NK-92 treated with Interleukin-12 subunit alpha and Interleukin-12 subunit beta, amount 100 ng/mL, for 24 hours (cell line): ENCODE measurements at regions not wholly inside any gene's neighbourhood (a gene's known extent, or its start where the extent isn't known, plus 50 kb on each side); places are given as distances from the start of the nearest gene placed in this dataset.

Experiments
- DNase-seq: peaks from one replicate; lab custom pipeline; 2025; lab: John Stamatoyannopoulos, UW

DNA sequence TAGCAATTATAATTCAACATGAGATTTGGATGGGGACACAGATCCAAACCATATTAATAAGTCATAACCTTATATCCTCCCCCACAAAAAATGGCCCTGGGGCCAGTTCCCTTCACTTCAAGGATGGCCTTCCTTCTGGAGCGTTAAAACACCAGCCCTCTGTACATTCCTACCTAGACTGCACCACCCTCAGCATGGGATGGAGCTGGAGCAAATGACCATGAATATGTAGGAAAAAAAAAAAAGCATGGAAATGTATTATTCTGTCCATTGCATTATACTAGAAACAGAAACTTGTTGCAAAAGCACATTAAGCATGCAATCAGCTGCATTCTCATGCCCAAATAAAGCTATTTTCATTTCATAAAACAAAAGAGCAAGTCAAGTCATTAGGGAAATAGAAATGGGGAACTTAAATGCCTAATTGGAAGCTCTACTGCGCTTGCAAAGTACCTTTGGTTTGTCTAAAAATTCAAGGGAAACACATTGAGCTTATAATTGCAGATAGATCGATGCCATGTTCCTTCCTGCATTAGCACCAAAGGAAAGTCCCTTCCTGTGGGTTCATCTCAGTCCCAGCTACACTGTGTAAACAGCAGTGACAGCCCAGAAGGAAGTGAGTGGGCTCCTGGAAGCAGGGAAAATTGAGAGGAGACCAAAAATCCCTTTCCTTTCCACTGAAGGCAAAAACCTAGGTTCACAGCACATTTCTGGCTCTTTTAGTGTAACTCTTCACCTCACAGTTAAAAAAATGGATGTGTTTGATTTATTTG lies 252.0 kb upstream of the KLHL29 start:
- DNase-seq = no peak

DNA sequence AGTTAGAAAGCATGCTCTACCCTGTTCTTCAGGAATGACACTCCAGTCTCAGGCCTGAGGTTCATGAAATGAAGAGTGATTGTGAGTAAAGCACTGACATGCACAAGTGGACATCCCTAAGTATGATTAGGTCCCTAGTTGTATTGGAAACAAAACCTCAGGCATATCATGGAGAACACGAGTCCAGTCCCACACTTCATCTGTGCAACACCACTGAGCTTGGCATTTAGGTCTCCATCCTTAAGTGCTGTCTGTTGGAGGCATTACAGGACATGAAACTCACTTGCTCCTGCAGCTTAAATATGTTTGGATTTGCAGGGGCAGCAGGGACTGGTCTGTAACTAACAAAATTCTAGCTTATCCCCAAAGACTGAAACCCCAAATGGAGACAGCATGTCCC lies 250.3 kb upstream of the KLHL29 start:
- no peak for DNase-seq

GRCh38 chr2:23135481-23136100 lies 249.4 kb upstream of the KLHL29 start:
- DNase-seq = no peak

GRCh38 chr2:23137166-23137565 lies 247.8 kb upstream of the KLHL29 start:
- no peak for DNase-seq

GRCh38 chr2:23138701-23139100 lies 246.3 kb upstream of the KLHL29 start:
- DNase-seq = no peak

DNA sequence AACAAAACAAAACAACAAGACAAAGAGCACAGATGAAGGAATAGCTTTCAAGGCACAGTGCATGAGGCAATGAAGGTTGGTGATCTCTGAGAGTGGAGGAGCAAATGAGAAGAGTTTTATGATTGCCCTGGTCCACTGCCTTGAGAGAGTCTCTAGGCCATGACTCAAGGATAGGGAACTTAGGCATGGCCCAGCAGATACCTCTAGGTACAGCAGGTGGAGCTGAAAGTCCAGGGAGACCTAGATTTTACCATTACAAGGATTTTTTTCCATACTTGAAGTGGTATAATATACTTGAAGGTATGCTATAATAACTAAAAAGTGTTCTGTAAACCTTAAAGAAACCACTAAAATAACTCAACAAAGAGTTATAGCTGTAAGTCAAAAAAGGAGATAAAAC lies 239.5 kb upstream of the KLHL29 start:
- DNase-seq = no peak

DNA sequence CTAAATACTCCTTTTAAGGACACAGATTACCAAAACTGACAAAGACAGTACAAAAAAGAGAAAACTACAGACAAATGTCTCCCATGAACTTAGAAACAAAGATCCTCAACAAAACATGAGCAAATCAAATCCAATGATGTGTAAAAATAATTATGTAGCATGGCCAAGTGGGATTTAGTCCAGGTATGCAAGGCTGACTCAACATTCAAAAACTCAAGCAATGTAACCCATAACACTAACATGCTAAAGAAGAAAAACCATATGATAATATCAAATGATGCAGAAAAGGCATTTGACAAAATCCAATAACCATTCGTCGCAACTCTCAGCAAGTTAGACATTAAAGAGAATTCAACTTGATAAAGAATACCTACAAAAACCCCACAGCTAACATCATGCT lies 239.0 kb upstream of the KLHL29 start:
- no peak for DNase-seq

DNA sequence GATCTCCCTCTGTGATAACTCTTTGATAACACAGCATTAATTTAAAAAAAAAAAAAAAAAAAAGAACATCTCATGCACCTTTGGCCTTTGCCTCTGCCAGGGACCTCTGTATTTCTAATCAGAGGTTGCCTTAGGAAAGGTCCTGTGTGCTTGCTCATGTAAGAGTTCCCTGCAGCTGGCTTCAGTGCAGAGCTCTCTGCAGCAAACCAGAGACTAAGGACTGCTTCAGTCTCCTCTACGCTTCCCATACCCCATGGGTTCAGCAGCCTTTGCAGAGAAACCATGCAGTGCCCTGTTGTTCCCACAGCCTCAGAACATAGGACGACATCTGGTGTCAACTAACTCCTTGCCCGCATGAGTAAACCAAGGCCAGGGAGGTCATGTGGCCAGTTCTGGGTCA lies 236.6 kb upstream of the KLHL29 start:
- no peak for DNase-seq

- no peak for DNase-seq
Measured at GRCh38 chr2:23149777-23150176, 235.2 kb upstream of the KLHL29 start.

DNA sequence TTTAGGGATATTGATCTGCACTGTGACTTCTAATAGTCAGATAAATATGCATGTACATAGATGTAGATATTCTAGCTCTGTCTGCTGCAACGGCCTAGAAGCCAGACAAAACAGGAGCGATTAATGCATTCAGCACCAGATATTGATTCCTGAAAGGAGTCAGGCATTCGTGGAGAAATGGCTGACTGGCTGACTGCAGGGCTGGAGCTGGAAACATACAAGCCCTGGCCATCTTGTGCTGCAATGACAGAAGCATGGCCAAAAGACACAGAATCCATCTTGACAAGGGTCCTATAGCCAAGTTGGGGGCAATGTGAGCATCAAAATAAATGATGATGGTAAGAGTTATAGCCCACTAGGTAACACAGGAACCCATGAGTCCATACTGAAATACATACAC lies 231.5 kb upstream of the KLHL29 start:
- DNase-seq = no peak

GRCh38 chr2:23155022-23155421 lies 230.0 kb upstream of the KLHL29 start:
- no peak for DNase-seq

- no peak for DNase-seq
Measured at GRCh38 chr2:23157812-23158211, 227.2 kb upstream of the KLHL29 start.

DNA sequence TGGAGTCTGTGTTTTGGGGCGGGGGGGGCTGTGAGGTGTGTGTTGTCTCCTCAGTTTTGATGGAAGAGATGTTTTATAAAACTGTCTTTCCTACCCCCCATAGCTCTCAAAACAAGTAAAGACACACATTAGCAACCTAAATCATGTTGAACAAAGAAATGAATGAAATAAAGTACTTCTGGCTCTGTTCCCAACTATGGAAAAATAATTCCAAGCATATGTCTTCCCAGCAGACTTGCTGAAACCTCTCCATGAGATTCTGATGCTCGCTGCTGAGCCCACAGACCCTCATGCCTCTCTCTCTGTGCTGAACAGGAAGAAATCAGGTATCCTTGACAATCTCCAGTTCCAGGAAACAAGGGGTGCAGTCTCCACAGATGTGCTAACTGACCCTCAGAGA lies 226.7 kb upstream of the KLHL29 start:
- DNase-seq = no peak

GRCh38 chr2:23159746-23160405 lies 225.1 kb upstream of the KLHL29 start:
- DNase-seq = no peak

DNA sequence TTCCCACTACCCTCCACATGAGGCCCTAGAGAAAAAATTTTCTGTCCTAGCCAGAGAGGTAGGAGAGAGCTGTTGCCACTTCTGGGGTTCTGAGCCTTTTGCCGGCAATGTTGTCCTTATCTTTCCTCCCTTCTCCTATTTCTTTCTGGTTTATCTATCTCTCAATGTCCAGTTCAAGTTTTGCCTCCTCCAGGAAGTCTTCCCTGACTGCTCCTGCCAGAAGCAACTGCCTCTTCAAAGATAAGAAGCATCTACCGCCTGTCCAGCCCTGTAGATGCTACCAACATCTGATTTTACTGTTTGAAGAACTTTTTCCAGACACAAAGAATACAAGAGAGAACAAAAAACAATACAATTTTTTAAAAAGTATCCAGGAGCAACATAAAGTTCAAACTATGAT lies 220.8 kb upstream of the KLHL29 start:
- DNase-seq = no peak

DNA sequence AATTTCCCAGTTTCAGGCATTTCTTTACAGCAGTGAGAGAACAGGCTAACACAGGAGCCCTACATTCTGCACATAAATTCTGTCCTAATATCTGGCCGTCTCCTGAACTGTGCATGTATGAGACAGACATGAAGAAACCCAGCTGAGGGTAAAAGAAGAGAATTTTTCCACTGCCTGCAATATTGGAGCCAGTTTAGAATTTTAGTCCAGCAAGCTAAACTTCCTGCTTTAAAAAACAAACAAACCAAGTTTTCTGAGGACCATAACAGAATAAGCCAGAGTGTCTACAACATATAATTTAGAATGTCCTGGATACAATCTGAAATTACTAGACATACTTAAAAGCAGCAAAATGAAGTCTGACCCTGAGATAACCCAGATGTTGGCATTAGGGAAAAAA lies 215.1 kb upstream of the KLHL29 start:
- no peak for DNase-seq

GRCh38 chr2:23171108-23171507 lies 213.9 kb upstream of the KLHL29 start:
- DNase-seq = no peak

- DNase-seq = no peak
Measured at GRCh38 chr2:23178396-23178795, 206.6 kb upstream of the KLHL29 start.

GRCh38 chr2:23183733-23184132 lies 201.2 kb upstream of the KLHL29 start:
- DNase-seq = no peak

- no peak for DNase-seq
Measured at GRCh38 chr2:23198316-23199114, 186.5 kb upstream of the KLHL29 start.

DNA sequence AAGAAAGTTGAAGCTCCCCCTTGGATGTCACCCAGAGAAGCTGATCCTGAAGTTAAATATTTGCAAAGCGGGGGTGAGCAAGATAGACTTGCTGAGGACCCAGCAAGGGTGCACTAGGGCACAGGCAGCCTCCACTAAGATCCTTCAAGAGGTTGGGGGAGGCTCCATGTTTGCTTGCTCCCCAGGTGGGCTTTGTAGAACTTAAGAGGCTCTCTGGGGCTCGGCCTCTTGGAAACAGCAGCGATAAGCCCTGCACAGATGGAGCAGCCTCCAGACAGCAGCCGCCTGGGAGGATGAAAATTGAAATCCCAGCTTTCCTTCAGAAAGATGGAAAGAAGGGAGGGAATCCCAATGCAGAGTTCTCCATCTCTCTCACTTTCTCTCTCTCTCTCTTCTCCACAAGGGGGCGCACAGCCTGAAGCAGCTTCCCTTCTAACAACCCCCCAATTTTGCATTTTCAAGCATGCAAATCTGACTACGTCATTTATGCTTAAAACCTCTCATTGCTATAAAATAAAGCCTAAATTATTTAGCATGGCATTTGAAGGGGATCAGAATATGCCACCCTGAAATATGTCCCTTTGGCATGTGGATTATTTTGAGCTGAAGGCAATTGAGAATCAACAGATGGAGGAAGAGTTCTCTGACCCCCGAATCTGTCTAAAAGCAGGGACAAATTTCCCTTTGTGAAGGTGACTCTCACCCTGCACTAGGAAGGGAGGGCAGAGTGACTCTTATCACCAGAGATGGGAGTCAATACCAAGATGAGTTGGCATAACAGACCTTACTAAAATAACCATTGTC lies 185.7 kb upstream of the KLHL29 start:
- no peak for DNase-seq
